CD4-positive, alpha-beta T cell (primary cell): ENCODE measurements at regions not wholly inside any gene's neighbourhood (a gene's known extent, or its start where the extent isn't known, plus 50 kb on each side); places are given as distances from the start of the nearest gene placed in this dataset.

ENCODE experiments used
- ATAC-seq: fragments of 200-7000 bp; cut with Tn5 transposase; one replicate; pipeline ENCODE4 v1.10.0; 2022; ENCODE audit warnings: mild to moderate bottlenecking; ENCODE audit not compliant: poor library complexity
- CTCF ChIA-PET: fragments of 350-600 bp; sonication (Branson Sonifier 250); formaldehyde crosslinking; loops from one replicate; lab custom pipeline; 2021; ENCODE audit warnings: antibody characterized with exemption, inconsistent platforms; lab: Charles Lee
- POLR2A ChIA-PET: fragments of 350-600 bp; sonication (Branson Sonifier 250); formaldehyde crosslinking; loops from one replicate; lab custom pipeline; 2021; ENCODE audit warnings: antibody characterized with exemption, inconsistent platforms; lab: Charles Lee
- DNase-seq, 14 experiments: peaks; one replicate each; pipeline ENCODE4 v3.0.0-alpha.2; 2013 to 2020; ENCODE audit warnings: mixed read lengths in 2 of 14
- H3K27ac ChIP-seq, 2 donors: one replicate each; pipeline versions ENCODE4 v1.5.1 to v1.7.0; 2013; ENCODE audit warnings: low read length in 2 of 2, low read depth in 1 of 2, mild to moderate bottlenecking in 1 of 2
- H3K27me3 ChIP-seq, 2 experiments: 1 replicate in 1 of 2; 2 replicates in 1 of 2; pipeline versions ENCODE4 v1.6.1 to v1.7.0; 2013; ENCODE audit warnings: low read length in 2 of 2, control low read depth in 1 of 2, mild to moderate bottlenecking in 1 of 2, moderate library complexity in 1 of 2; ENCODE audit not compliant: insufficient read depth in 2 of 2, control insufficient read depth in 1 of 2
- H3K36me3 ChIP-seq: one replicate; pipeline ENCODE4 v1.6.1; 2013; ENCODE audit warnings: low read length, control low read depth; ENCODE audit not compliant: insufficient read depth
- H3K4me1 ChIP-seq: one replicate; pipeline ENCODE4 v1.6.1; 2013; ENCODE audit warnings: low read length, control low read depth; ENCODE audit not compliant: insufficient read depth
- H3K4me3 ChIP-seq: one replicate; pipeline ENCODE4 v1.5.1; 2013; ENCODE audit warnings: mild to moderate bottlenecking, low read length, moderate library complexity
- H3K9me3 ChIP-seq, 2 experiments: 1 replicate in 1 of 2; 2 replicates in 1 of 2; pipeline versions ENCODE4 v1.6.1 to v1.7.0; 2013; ENCODE audit warnings: low read length in 2 of 2, mild to moderate bottlenecking in 2 of 2, control low read depth in 1 of 2, moderate library complexity in 1 of 2; ENCODE audit not compliant: control insufficient read depth in 1 of 2, insufficient read depth in 1 of 2
- H3K27ac Mint-ChIP-seq: one replicate; pipeline ENCODE4 v1.8.0; 2020; ENCODE audit warnings: mixed read lengths
- H3K27me3 Mint-ChIP-seq: one replicate; pipeline ENCODE4 v1.8.0; 2021; ENCODE audit warnings: mixed read lengths
- H3K36me3 Mint-ChIP-seq: one replicate; pipeline ENCODE4 v1.8.0; 2021; ENCODE audit warnings: low read depth, mixed read lengths
- H3K4me1 Mint-ChIP-seq: one replicate; pipeline ENCODE4 v1.8.0; 2021; ENCODE audit warnings: low read depth, mixed read lengths
- H3K4me3 Mint-ChIP-seq: one replicate; pipeline ENCODE4 v1.8.0; 2020; ENCODE audit warnings: mild to moderate bottlenecking, mixed read lengths
- H3K9me3 Mint-ChIP-seq: one replicate; pipeline ENCODE4 v1.8.0; 2020; ENCODE audit warnings: mixed read lengths
- CTCF ChIP-seq: fragments of 200-600 bp; IDR thresholded peaks from one replicate; pipeline ENCODE4 v1.8.0; 2022; ENCODE audit warnings: antibody characterized with exemption, mild to moderate bottlenecking
- intact Hi-C, 2 experiments: fragments of 100-400 bp; cut with DNase I in 1 of 2; cut with micrococcal nuclease in 1 of 2; formaldehyde crosslinking; loops; one replicate each; pipeline versions ENCODE4 v1.15.1 to v1.9.0; 2023 to 2025; cut with DNase I, micrococcal nuclease

DNA sequence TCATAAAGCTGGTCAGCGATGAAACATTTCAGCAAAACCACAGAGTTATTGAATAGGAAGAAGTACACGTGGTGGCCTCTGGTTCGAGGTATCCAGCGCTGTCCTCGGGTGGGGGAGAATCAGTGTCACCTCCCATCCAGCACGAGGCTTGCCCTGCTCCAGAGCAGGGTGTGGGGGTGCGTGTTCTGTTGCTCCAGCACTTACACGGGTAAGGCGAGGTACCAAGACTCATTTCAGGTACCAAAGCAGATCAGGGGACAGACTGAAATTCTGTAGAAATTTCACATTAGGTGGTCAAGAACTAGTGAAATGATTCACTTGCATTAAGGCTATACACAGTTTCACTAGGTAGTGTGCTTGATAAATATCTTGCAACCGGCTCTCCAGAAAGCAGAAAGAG, 164.2 kb upstream of the SOX1 start:
- ChIA-PET POLR2A (no interaction called here), CTCF (no interaction called here)
- Mint-ChIP-seq H3K27me3 (no peaks in the 10 kb centered on the region), H3K9me3 (no peaks in the 10 kb centered on the region), H3K4me1 (no peaks in the 10 kb centered on the region), H3K4me3 (no peak overlapping the region), H3K27ac (no peak overlapping the region), H3K36me3 (no peaks in the 10 kb centered on the region)
- intact Hi-C loops, result no loop called here
- H3K27ac ChIP-seq, result no peak overlapping the region
- H3K36me3 ChIP-seq, result no peaks in the 10 kb centered on the region
- H3K4me1 ChIP-seq, result no peaks in the 10 kb centered on the region
- peaks cover 0 to 17% of the 10 kb centered on the region in 2 experiments for H3K9me3 ChIP-seq
- H3K4me3 ChIP-seq, result no peak overlapping the region
- no peak for ATAC-seq
- no peaks in the 10 kb centered on the region for H3K27me3 ChIP-seq
- no peak for DNase-seq
- no peak for TF ChIP-seq CTCF

DNA sequence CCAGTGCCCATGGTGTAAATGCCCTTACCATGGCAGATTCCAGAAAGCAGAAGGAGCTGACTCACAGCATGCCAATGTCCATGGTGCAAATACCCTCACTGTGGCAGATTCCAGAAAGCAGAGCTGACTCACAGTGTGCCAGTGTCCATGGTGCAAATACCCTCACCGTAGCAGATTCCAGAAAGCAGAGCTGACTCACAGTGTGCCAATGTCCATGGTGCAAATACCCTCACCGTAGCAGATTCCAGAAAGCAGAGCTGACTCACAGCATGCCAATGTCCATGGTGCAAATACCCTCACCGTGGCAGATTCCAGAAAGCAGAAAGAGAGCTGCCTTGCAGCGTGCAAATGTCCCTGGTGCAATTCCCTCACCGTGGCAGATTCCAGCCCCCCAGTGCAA, 163.8 kb upstream of the SOX1 start:
- H3K4me3 Mint-ChIP-seq, result no peak overlapping the region
- POLR2A ChIA-PET, result no interaction called here

GRCh38 chr13:111904166-111904565, 162.8 kb upstream of the SOX1 start:
- no peak for TF ChIP-seq CTCF
- intact Hi-C loops, result no loop called here
- H3K27me3 Mint-ChIP-seq, result no peaks in the 10 kb centered on the region
- no peak overlapping the region for H3K4me3 Mint-ChIP-seq
- no peaks in the 10 kb centered on the region for H3K36me3 Mint-ChIP-seq
- ATAC-seq, result no peak
- ChIA-PET CTCF (no interaction called here), POLR2A (no interaction called here)
- no peak overlapping the region for H3K4me3 ChIP-seq
- H3K9me3 ChIP-seq, result peaks cover 0 to 20% of the 10 kb centered on the region in 2 experiments
- no peaks in the 10 kb centered on the region for H3K4me1 Mint-ChIP-seq
- DNase-seq, result no peak
- H3K4me1 ChIP-seq, result no peaks in the 10 kb centered on the region
- no peak overlapping the region for H3K27ac Mint-ChIP-seq
- no peak overlapping the region for H3K27ac ChIP-seq
- H3K9me3 Mint-ChIP-seq, result no peaks in the 10 kb centered on the region
- H3K36me3 ChIP-seq, result no peaks in the 10 kb centered on the region
- H3K27me3 ChIP-seq, result no peaks in the 10 kb centered on the region

More for the DNA sequence above, 163.8 kb upstream of the SOX1 start:
- no peaks in the 10 kb centered on the region for H3K36me3 ChIP-seq
- no peak overlapping the region for H3K27ac ChIP-seq
- no peak overlapping the region for H3K4me3 ChIP-seq
- no peak for DNase-seq
- intact Hi-C loops, result no loop called here
- ATAC-seq, result no peak
- Mint-ChIP-seq H3K36me3 (no peaks in the 10 kb centered on the region), H3K4me1 (no peaks in the 10 kb centered on the region), H3K27me3 (no peaks in the 10 kb centered on the region), H3K9me3 (no peaks in the 10 kb centered on the region), H3K27ac (no peak overlapping the region)
- H3K4me1 ChIP-seq, result no peaks in the 10 kb centered on the region
- H3K9me3 ChIP-seq, result peaks cover 0 to 17% of the 10 kb centered on the region in 2 experiments
- no peaks in the 10 kb centered on the region for H3K27me3 ChIP-seq
- CTCF ChIA-PET, result no interaction called here
- no peak for TF ChIP-seq CTCF
